IMR-90 (cell line): ENCODE measurements at regions not wholly inside any gene's neighbourhood (a gene's known extent, or its start where the extent isn't known, plus 50 kb on each side); places are given as distances from the start of the nearest gene placed in this dataset.

Experiments used
- ATAC-seq: fragments of 200-7000 bp; cut with Tn5 transposase; 2 replicates; pipeline ENCODE4 v1.9.1; 2020; ENCODE audit warnings: low read depth, mild to moderate bottlenecking, moderate library complexity
- BruUV-seq: library from RNA; stranded (reverse); fragments of 400-500 nt; replicated peaks from 2 replicates; lab custom pipeline; 2021; lab: Mats Ljungman, UMichigan
- CTCF ChIA-PET: fragments of 300-600 bp; formaldehyde crosslinking; extraction: SDS; loops from one replicate; lab custom pipeline; 2021; ENCODE audit warnings: antibody characterized with exemption; lab: Yijun Ruan, JAX
- POLR2A ChIA-PET: fragments of 300-600 bp; sonication (Branson Sonifier 250); formaldehyde crosslinking; loops from one replicate; lab custom pipeline; 2022; ENCODE audit warnings: antibody characterized with exemption; ENCODE audit not compliant: unreplicated experiment; lab: Charles Lee
- DNase-seq: peaks from one replicate; pipeline ENCODE4 v3.0.0; 2013
- H2AFZ ChIP-seq: replicated peaks from 2 replicates; pipeline ENCODE3; 2013; ENCODE audit warnings: low read length, mild to moderate bottlenecking; ENCODE audit not compliant: poor library complexity
- H2AK5ac ChIP-seq: 2 replicates; pipeline ENCODE4 v1.6.1; 2013; ENCODE audit warnings: low read depth, low read length, inconsistent platforms
- H2AK9ac ChIP-seq: replicated peaks from 2 replicates; pipeline ENCODE3; 2013; ENCODE audit warnings: mild to moderate bottlenecking, low read depth, low read length, moderate library complexity; ENCODE audit not compliant: poor library complexity
- H2BK120ac ChIP-seq: 2 replicates; pipeline ENCODE4 v1.6.1; 2013; ENCODE audit warnings: low read depth, low read length, inconsistent platforms
- H2BK15ac ChIP-seq: 3 replicates; pipeline ENCODE4 v1.6.1; 2013; ENCODE audit warnings: low read depth, low read length, inconsistent platforms
- H2BK20ac ChIP-seq: 2 replicates; pipeline ENCODE4 v1.6.1; 2013; ENCODE audit warnings: low read depth, mild to moderate bottlenecking, inconsistent platforms, low read length, moderate library complexity
- H2BK5ac ChIP-seq: 2 replicates; pipeline ENCODE4 v1.6.1; 2013; ENCODE audit warnings: mild to moderate bottlenecking, low read depth, low read length, inconsistent platforms; ENCODE audit not compliant: poor library complexity, severe bottlenecking
- H3K14ac ChIP-seq: replicated peaks from 2 replicates; pipeline ENCODE4 v1.6.1; 2013; ENCODE audit warnings: low read depth, low read length, inconsistent platforms
- H3K18ac ChIP-seq: 2 replicates; pipeline ENCODE4 v1.6.1; 2013; ENCODE audit warnings: low read depth, low read length, control low read depth
- H3K23ac ChIP-seq: 2 replicates; pipeline ENCODE4 v1.6.1; 2013; ENCODE audit warnings: low read depth, low read length, inconsistent platforms
- H3K27ac ChIP-seq: 2 replicates; pipeline ENCODE4 v1.5.1; 2013; ENCODE audit warnings: mild to moderate bottlenecking, control low read depth, low read length; ENCODE audit not compliant: insufficient read depth
- H3K27me3 ChIP-seq: 2 replicates; pipeline ENCODE4 v1.6.1; 2013; ENCODE audit warnings: low read length; ENCODE audit not compliant: control insufficient read depth, insufficient read depth
- H3K36me3 ChIP-seq: 2 replicates; pipeline ENCODE4 v1.6.1; 2013; ENCODE audit warnings: low read length, mixed read lengths; ENCODE audit not compliant: control insufficient read depth, insufficient read depth
- H3K4ac ChIP-seq: 2 replicates; pipeline ENCODE4 v1.6.1; 2013; ENCODE audit warnings: low read depth, low read length, inconsistent platforms
- H3K4me1 ChIP-seq: 2 replicates; pipeline ENCODE4 v1.6.1; 2013; ENCODE audit warnings: low read length, mixed read lengths; ENCODE audit not compliant: control insufficient read depth, insufficient read depth
- H3K4me2 ChIP-seq: 2 replicates; pipeline ENCODE4 v1.6.1; 2013; ENCODE audit warnings: low read depth, mild to moderate bottlenecking, control low read depth, low read length, moderate library complexity
- H3K4me3 ChIP-seq: 2 replicates; pipeline ENCODE4 v1.5.1; 2013; ENCODE audit warnings: low read depth, mild to moderate bottlenecking, control low read depth, low read length, moderate library complexity; ENCODE audit not compliant: insufficient read depth
- H3K56ac ChIP-seq: 2 replicates; pipeline ENCODE4 v1.6.1; 2013; ENCODE audit warnings: low read length, inconsistent platforms; ENCODE audit not compliant: insufficient read depth; ENCODE audit errors: extremely low read depth
- H3K79me1 ChIP-seq, 2 experiments: 2 replicates each; pipeline ENCODE4 v1.6.1; 2013; ENCODE audit warnings: low read length in 2 of 2, inconsistent platforms in 1 of 2, low read depth in 1 of 2
- H3K9ac ChIP-seq: 2 replicates; pipeline ENCODE4 v1.6.1; 2013; ENCODE audit warnings: low read depth, low read length, control low read depth
- H3K9me1 ChIP-seq: 2 replicates; pipeline ENCODE4 v1.6.1; 2013; ENCODE audit warnings: low read length, inconsistent platforms; ENCODE audit not compliant: insufficient read depth
- H3K9me3 ChIP-seq: 2 replicates; pipeline ENCODE4 v1.6.1; 2013; ENCODE audit warnings: low read length; ENCODE audit not compliant: control insufficient read depth, insufficient read depth
- H4K20me1 ChIP-seq: 2 replicates; pipeline ENCODE4 v1.6.1; 2013; ENCODE audit warnings: low read length, inconsistent platforms; ENCODE audit not compliant: insufficient read depth
- H4K5ac ChIP-seq: 2 replicates; pipeline ENCODE4 v1.6.1; 2013; ENCODE audit warnings: mild to moderate bottlenecking, low read depth, low read length, control low read depth
- H4K8ac ChIP-seq, 2 experiments: 2 replicates each; pipeline ENCODE4 v1.6.1; 2013; ENCODE audit warnings: low read depth in 2 of 2, low read length in 2 of 2, control low read depth in 1 of 2, inconsistent platforms in 1 of 2
- H4K91ac ChIP-seq: 2 replicates; pipeline ENCODE4 v1.6.1; 2013; ENCODE audit warnings: low read depth, low read length, inconsistent platforms; ENCODE audit not compliant: insufficient read depth
- BHLHE40 ChIP-seq: fragments of 150-350 bp; IDR thresholded peaks from 2 replicates; pipeline ENCODE4 v1.6.1; 2016; ENCODE audit warnings: mild to moderate bottlenecking, low read depth, low read length
- CEBPB ChIP-seq: IDR thresholded peaks from 2 replicates; pipeline ENCODE4 v1.6.1; 2012; ENCODE audit warnings: low read depth, low read length, improper control_type of control experiment
- MXI1 ChIP-seq: IDR thresholded peaks from 2 replicates; pipeline ENCODE4 v1.6.1; 2012; ENCODE audit warnings: low read depth, mild to moderate bottlenecking, low read length, moderate library complexity, borderline replicate concordance
- RAD21 ChIP-seq: IDR thresholded peaks from 2 replicates; pipeline ENCODE4 v1.6.1; 2012; ENCODE audit warnings: low read length, improper control_type of control experiment
- RCOR1 ChIP-seq: IDR thresholded peaks from 2 replicates; pipeline ENCODE4 v1.6.1; 2012; ENCODE audit warnings: mild to moderate bottlenecking, low read length, improper control_type of control experiment; ENCODE audit not compliant: insufficient replicate concordance
- dilution Hi-C: fragments of 300-500 bp; cut with HindIII; formaldehyde crosslinking; loops from one replicate; pipeline ENCODE4 v1.14.3; 2018; ENCODE audit warnings: low sequenced_read_pairs; ENCODE audit not compliant: unreplicated experiment
- in situ Hi-C: fragments of 300-500 bp; cut with MboI; formaldehyde crosslinking; loops from 3 replicates; pipeline ENCODE4 v1.14.3; 2019; ENCODE audit warnings: low sequenced_read_pairs, inconsistent platforms, mixed read lengths
- intact Hi-C: fragments of 100-400 bp; cut with micrococcal nuclease; formaldehyde crosslinking; loops from 2 replicates; pipeline ENCODE4 v1.10.0; 2022

DNA sequence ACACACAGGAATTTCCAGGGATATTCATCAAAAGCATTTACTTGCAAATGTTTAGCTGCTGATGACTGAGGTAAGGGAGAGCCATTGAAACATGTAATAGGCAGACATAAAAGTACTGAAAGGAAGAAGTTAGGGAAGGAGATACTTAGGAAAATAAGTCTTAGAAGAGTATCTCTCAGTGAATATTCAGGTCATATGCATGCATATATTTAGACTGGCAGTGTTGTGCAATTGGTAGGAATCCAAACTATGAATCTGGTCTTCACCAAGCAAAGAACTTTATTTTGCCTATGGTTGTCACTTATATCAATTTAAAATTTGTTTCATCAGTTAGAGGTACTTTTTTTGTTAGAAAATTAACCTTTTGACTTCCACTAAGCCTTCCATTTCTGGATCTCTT is 1490.7 kb downstream of the SUCLG1 start:
- no peak for TF ChIP-seq RCOR1
- no peak for TF ChIP-seq MXI1
- TF ChIP-seq RAD21: no peak
- TF ChIP-seq BHLHE40: no peak
- TF ChIP-seq CEBPB: peak; percentile 43
- Histone ChIP-seq H3K23ac (no peak overlapping the region), H3K36me3 (no peaks in the 10 kb centered on the region), H2BK15ac (no peak overlapping the region), H2BK5ac (no peak overlapping the region), H2AK9ac (no peak overlapping the region), H2AFZ (no peak overlapping the region), H3K4me3 (no peak overlapping the region), H2AK5ac (no peak overlapping the region), H3K14ac (no peak overlapping the region), H4K20me1 (no peaks in the 10 kb centered on the region), H4K8ac (no peak overlapping the region), H3K9me3 (no peaks in the 10 kb centered on the region), H3K79me1 (no peaks in the 10 kb centered on the region), H3K9me1 (no peaks in the 10 kb centered on the region), H3K4me1 (no peaks in the 10 kb centered on the region), H3K18ac (no peak overlapping the region), H3K27me3 (no peaks in the 10 kb centered on the region), H4K91ac (no peak overlapping the region), H3K4me2 (no peak overlapping the region), H2BK120ac (no peak overlapping the region), H3K4ac (no peak overlapping the region), H3K27ac (no peak overlapping the region), H4K5ac (no peak overlapping the region), H2BK20ac (no peak overlapping the region), H3K9ac (no peak overlapping the region), H3K56ac (no peak overlapping the region)
- intact Hi-C loops: no loop called here
- no TSS peak for BruUV-seq
- ATAC-seq: no peak
- dilution Hi-C loops: no loop called here
- ChIA-PET POLR2A (no interaction called here), CTCF (no interaction called here)
- in situ Hi-C loops: no loop called here
- no peak for DNase-seq
